ENCODE measurements at regions not wholly inside any gene's neighbourhood (a gene's known extent, or its start where the extent isn't known, plus 50 kb on each side); places are given as distances from the start of the nearest gene placed in this dataset.

GRCh38 chr4:129355031-129355430 is 259.1 kb downstream of the C4orf33 start:
- no peaks in the 10 kb centered on the region for H3K79me2 ChIP-seq (replicated peaks; ENCODE audit: insufficient read depth, low read length)
- no peaks in the 10 kb centered on the region for H3K9me3 ChIP-seq (ENCODE audit: low read length)
- H4K20me1 ChIP-seq (ENCODE audit: insufficient read depth): no peaks in the 10 kb centered on the region
- TF ChIP-seq TAF1 (IDR thresholded peaks at IDR 0.05; ENCODE audit: low read depth) (no peak), CTCF (IDR thresholded peaks at IDR 0.05; ENCODE audit: poor library complexity, severe bottlenecking) (no peak), EZH2 (IDR thresholded peaks at IDR 0.05; ENCODE audit: borderline replicate concordance, insufficient read depth, low read length, poor library complexity, severe bottlenecking) (no peak), REST (IDR thresholded peaks at IDR 0.05; ENCODE audit: borderline replicate concordance) (no peak)
- H3K27ac ChIP-seq (ENCODE audit: low read length): no peak overlapping the region
- no peak overlapping the region for H3K4me2 ChIP-seq (ENCODE audit: low read length)
- no peaks in the 10 kb centered on the region for H3F3A ChIP-seq (ENCODE audit: insufficient read depth, low read length, poor library complexity, severe bottlenecking)
- H3K27me3 ChIP-seq (ENCODE audit: insufficient read depth, low read depth, low read length): no peaks in the 10 kb centered on the region
- no peak overlapping the region for H3K4me3 ChIP-seq (ENCODE audit: low read length)
- H3K9me2 ChIP-seq (ENCODE audit: insufficient read depth, low read length): no peaks in the 10 kb centered on the region
- no peak overlapping the region for H2AFZ ChIP-seq (ENCODE audit: low read depth, low read length)
- H3K9ac ChIP-seq (ENCODE audit: low read length): no peak overlapping the region
- H3K36me3 ChIP-seq (ENCODE audit: insufficient read depth, low read length): no peaks in the 10 kb centered on the region

GRCh38 chr4:129355516-129355915 is 259.6 kb downstream of the C4orf33 start:
- Histone ChIP-seq H3K27ac (ENCODE audit: low read length) (no peak overlapping the region), H3K9ac (ENCODE audit: low read length) (no peak overlapping the region), H3K9me2 (ENCODE audit: insufficient read depth, low read length) (no peaks in the 10 kb centered on the region), H4K20me1 (ENCODE audit: insufficient read depth) (no peaks in the 10 kb centered on the region), H3K9me3 (ENCODE audit: low read length) (no peaks in the 10 kb centered on the region), H3K79me2 (replicated peaks; ENCODE audit: insufficient read depth, low read length) (no peaks in the 10 kb centered on the region), H3K27me3 (ENCODE audit: insufficient read depth, low read depth, low read length) (no peaks in the 10 kb centered on the region), H3K4me3 (ENCODE audit: low read length) (no peak overlapping the region), H2AFZ (ENCODE audit: low read depth, low read length) (no peak overlapping the region), H3F3A (ENCODE audit: insufficient read depth, low read length, poor library complexity, severe bottlenecking) (no peaks in the 10 kb centered on the region), H3K4me2 (ENCODE audit: low read length) (no peak overlapping the region), H3K36me3 (ENCODE audit: insufficient read depth, low read length) (no peaks in the 10 kb centered on the region)
- TF ChIP-seq POLR2AphosphoS5 (IDR thresholded peaks at IDR 0.05) (no peak), EZH2 (IDR thresholded peaks at IDR 0.05; ENCODE audit: borderline replicate concordance, insufficient read depth, low read length, poor library complexity, severe bottlenecking) (no peak), EP300 (conservative IDR thresholded peaks at IDR 0.05; ENCODE audit: poor library complexity, severe bottlenecking) (peak; percentile 64), TAF1 (IDR thresholded peaks at IDR 0.05; ENCODE audit: low read depth) (no peak), RAD21 (conservative IDR thresholded peaks at IDR 0.05) (no peak), SMC3 (conservative IDR thresholded peaks at IDR 0.05; ENCODE audit: poor library complexity) (no peak)

- Histone ChIP-seq H3K9ac (ENCODE audit: low read length) (no peak overlapping the region), H3K36me3 (ENCODE audit: insufficient read depth, low read length) (no peaks in the 10 kb centered on the region)
Measured at GRCh38 chr4:129358571-129358970, 262.6 kb downstream of the C4orf33 start.

More at GRCh38 chr4:129358571-129358970, 262.6 kb downstream of the C4orf33 start:
- Histone ChIP-seq H3F3A (ENCODE audit: insufficient read depth, low read length, poor library complexity, severe bottlenecking) (no peaks in the 10 kb centered on the region), H3K9me3 (ENCODE audit: low read length) (no peaks in the 10 kb centered on the region), H3K4me2 (ENCODE audit: low read length) (no peak overlapping the region), H3K4me3 (ENCODE audit: low read length) (no peak overlapping the region), H3K27me3 (ENCODE audit: insufficient read depth, low read depth, low read length) (no peaks in the 10 kb centered on the region), H3K9me2 (ENCODE audit: insufficient read depth, low read length) (no peaks in the 10 kb centered on the region), H4K20me1 (ENCODE audit: insufficient read depth) (no peaks in the 10 kb centered on the region), H2AFZ (ENCODE audit: low read depth, low read length) (no peak overlapping the region), H3K27ac (ENCODE audit: low read length) (no peak overlapping the region), H3K79me2 (replicated peaks; ENCODE audit: insufficient read depth, low read length) (no peaks in the 10 kb centered on the region)
- TF ChIP-seq SMC3 (conservative IDR thresholded peaks at IDR 0.05; ENCODE audit: poor library complexity): no peak
- no peak for TF ChIP-seq TAF1 (IDR thresholded peaks at IDR 0.05; ENCODE audit: low read depth)
- TF ChIP-seq MXI1 (conservative IDR thresholded peaks at IDR 0.05; ENCODE audit: poor library complexity, severe bottlenecking): no peak
- TF ChIP-seq REST (IDR thresholded peaks at IDR 0.05; ENCODE audit: borderline replicate concordance): no peak
- TF ChIP-seq EP300 (conservative IDR thresholded peaks at IDR 0.05; ENCODE audit: poor library complexity, severe bottlenecking): no peak
- no peak for TF ChIP-seq RAD21 (conservative IDR thresholded peaks at IDR 0.05)
- no peak for TF ChIP-seq CTCF (IDR thresholded peaks at IDR 0.05; ENCODE audit: poor library complexity, severe bottlenecking)
- TF ChIP-seq POLR2AphosphoS5 (IDR thresholded peaks at IDR 0.05): no peak
- TF ChIP-seq EZH2 (IDR thresholded peaks at IDR 0.05; ENCODE audit: borderline replicate concordance, insufficient read depth, low read length, poor library complexity, severe bottlenecking): no peak

Measured in neural cell (in vitro differentiated cells).